ENCODE measurements at regions not wholly inside any gene's neighbourhood (a gene's known extent, or its start where the extent isn't known, plus 50 kb on each side); places are given as distances from the start of the nearest gene placed in this dataset.

- TF ChIP-seq MYC (IDR thresholded peaks at IDR 0.05; ENCODE audit: low read depth, low read length) (no peak), MYC (CRISPR knock-in tag; IDR thresholded peaks at IDR 0.05; ENCODE audit: borderline replicate concordance, low read depth) (no peak), KLF1 (tag; IDR thresholded peaks at IDR 0.05) (0 out of 2 replicates have a peak, but pooled peaks have one; percentile 4), HDAC6 (IDR thresholded peaks at IDR 0.05; ENCODE audit: low read depth, low read length) (0 out of 2 replicates have a peak, but pooled peaks have one; percentile 43), E4F1 (CRISPR knock-in tag; IDR thresholded peaks at IDR 0.05; ENCODE audit: borderline replicate concordance) (no peak), PHB (CRISPR knock-in tag; IDR thresholded peaks at IDR 0.05) (no peak)
- TF ChIP-seq, protein P1, sequence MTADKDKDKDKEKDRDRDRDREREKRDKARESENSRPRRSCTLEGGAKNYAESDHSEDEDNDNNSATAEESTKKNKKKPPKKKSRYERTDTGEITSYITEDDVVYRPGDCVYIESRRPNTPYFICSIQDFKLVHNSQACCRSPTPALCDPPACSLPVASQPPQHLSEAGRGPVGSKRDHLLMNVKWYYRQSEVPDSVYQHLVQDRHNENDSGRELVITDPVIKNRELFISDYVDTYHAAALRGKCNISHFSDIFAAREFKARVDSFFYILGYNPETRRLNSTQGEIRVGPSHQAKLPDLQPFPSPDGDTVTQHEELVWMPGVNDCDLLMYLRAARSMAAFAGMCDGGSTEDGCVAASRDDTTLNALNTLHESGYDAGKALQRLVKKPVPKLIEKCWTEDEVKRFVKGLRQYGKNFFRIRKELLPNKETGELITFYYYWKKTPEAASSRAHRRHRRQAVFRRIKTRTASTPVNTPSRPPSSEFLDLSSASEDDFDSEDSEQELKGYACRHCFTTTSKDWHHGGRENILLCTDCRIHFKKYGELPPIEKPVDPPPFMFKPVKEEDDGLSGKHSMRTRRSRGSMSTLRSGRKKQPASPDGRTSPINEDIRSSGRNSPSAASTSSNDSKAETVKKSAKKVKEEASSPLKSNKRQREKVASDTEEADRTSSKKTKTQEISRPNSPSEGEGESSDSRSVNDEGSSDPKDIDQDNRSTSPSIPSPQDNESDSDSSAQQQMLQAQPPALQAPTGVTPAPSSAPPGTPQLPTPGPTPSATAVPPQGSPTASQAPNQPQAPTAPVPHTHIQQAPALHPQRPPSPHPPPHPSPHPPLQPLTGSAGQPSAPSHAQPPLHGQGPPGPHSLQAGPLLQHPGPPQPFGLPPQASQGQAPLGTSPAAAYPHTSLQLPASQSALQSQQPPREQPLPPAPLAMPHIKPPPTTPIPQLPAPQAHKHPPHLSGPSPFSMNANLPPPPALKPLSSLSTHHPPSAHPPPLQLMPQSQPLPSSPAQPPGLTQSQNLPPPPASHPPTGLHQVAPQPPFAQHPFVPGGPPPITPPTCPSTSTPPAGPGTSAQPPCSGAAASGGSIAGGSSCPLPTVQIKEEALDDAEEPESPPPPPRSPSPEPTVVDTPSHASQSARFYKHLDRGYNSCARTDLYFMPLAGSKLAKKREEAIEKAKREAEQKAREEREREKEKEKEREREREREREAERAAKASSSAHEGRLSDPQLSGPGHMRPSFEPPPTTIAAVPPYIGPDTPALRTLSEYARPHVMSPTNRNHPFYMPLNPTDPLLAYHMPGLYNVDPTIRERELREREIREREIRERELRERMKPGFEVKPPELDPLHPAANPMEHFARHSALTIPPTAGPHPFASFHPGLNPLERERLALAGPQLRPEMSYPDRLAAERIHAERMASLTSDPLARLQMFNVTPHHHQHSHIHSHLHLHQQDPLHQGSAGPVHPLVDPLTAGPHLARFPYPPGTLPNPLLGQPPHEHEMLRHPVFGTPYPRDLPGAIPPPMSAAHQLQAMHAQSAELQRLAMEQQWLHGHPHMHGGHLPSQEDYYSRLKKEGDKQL (CRISPR knock-in tag; IDR thresholded peaks at IDR 0.05; ENCODE audit: borderline replicate concordance) = no peak
Observed at GRCh38 chr13:90545070-90545840, 802.2 kb upstream of the MIR17HG start (continued).

Data from K562 (cell line).